Skeletal muscle tissue (tissue), 3 donors: ENCODE measurements at regions not wholly inside any gene's neighbourhood (a gene's known extent, or its start where the extent isn't known, plus 50 kb on each side); places are given as distances from the start of the nearest gene placed in this dataset.

Experiments used
- H3K27ac ChIP-seq: one replicate; pipeline ENCODE4 v1.7.0; 2013; ENCODE audit warnings: mild to moderate bottlenecking, low read depth, low read length, inconsistent platforms
- H3K27me3 ChIP-seq, 3 donors: one replicate each; pipeline ENCODE4 v1.7.0; 2013; ENCODE audit warnings: low read length in 3 of 3; ENCODE audit not compliant: control insufficient read depth in 3 of 3, insufficient read depth in 3 of 3
- H3K36me3 ChIP-seq, 3 donors: one replicate each; pipeline ENCODE4 v1.7.0; 2013; ENCODE audit warnings: low read length in 3 of 3; ENCODE audit not compliant: control insufficient read depth in 3 of 3, insufficient read depth in 3 of 3
- H3K4me1 ChIP-seq, 3 donors: one replicate each; pipeline ENCODE4 v1.7.0; 2013; ENCODE audit warnings: low read length in 3 of 3, mild to moderate bottlenecking in 3 of 3; ENCODE audit not compliant: control insufficient read depth in 3 of 3, insufficient read depth in 3 of 3
- H3K4me3 ChIP-seq, 3 donors: one replicate each; pipeline ENCODE4 v1.7.0; 2013; ENCODE audit warnings: low read length in 3 of 3
- H3K9ac ChIP-seq, 3 donors: one replicate each; pipeline ENCODE4 v1.7.0; 2013; ENCODE audit warnings: low read length in 3 of 3, mild to moderate bottlenecking in 3 of 3, moderate library complexity in 2 of 3, low read depth in 1 of 3
- H3K9me3 ChIP-seq, 3 donors: one replicate each; pipeline ENCODE4 v1.7.0; 2013; ENCODE audit warnings: low read length in 3 of 3; ENCODE audit not compliant: control insufficient read depth in 3 of 3
- donor health status: Osteomylitis.

DNA sequence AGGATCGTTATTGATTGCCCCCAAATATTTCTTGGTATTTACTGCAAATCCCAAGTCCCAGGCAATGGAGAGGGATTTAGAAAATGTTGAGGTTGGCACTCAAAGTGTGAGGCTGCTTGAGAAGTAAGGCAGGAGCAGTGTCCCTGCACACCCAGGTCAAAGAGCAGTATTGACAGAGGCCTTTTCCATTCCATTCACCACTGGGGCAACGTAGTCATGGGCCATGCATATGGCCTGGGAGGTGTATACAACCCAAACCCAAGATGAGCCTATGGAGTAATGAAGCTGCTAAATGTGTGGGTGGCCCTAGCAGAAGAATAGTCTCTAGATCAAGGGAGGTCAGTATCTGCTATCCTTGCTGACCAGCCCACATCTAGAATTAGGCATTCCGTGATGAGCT is 245.6 kb downstream of the FOXD2 start:
- Histone ChIP-seq H3K9me3 (no peaks in the 10 kb centered on the region), H3K4me3 (no peak overlapping the region), H3K9ac (no peak overlapping the region), H3K4me1 (peaks cover 0 to 4% (median 2%) of the 10 kb centered on the region in 3 donors), H3K36me3 (no peaks in the 10 kb centered on the region), H3K27ac (no peak overlapping the region), H3K27me3 (peaks cover 4 to 20% (median 9%) of the 10 kb centered on the region in 3 donors)

DNA sequence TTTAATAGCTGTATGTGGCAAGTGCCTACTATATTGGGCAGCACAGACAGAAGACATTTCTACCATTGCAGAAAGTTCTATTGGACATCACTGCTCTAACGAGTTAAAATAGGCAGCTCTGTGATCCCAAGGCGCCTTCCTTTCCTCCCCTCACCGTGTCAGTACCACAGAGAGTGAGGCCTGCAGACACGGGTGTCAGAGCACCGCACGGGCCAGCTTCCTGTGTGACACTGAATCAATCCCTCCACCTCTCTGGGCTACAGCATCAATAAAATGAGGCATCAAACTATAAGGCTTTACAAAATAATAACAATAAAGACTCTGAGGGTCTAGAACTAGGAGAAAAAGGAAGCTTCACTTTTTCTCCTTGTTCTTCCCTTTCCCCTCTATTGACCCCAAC is 246.7 kb downstream of the FOXD2 start:
- Histone ChIP-seq H3K4me1 (no peaks in the 10 kb centered on the region), H3K27me3 (peaks cover 12 to 21% (median 14%) of the 10 kb centered on the region in 3 donors)

DNA sequence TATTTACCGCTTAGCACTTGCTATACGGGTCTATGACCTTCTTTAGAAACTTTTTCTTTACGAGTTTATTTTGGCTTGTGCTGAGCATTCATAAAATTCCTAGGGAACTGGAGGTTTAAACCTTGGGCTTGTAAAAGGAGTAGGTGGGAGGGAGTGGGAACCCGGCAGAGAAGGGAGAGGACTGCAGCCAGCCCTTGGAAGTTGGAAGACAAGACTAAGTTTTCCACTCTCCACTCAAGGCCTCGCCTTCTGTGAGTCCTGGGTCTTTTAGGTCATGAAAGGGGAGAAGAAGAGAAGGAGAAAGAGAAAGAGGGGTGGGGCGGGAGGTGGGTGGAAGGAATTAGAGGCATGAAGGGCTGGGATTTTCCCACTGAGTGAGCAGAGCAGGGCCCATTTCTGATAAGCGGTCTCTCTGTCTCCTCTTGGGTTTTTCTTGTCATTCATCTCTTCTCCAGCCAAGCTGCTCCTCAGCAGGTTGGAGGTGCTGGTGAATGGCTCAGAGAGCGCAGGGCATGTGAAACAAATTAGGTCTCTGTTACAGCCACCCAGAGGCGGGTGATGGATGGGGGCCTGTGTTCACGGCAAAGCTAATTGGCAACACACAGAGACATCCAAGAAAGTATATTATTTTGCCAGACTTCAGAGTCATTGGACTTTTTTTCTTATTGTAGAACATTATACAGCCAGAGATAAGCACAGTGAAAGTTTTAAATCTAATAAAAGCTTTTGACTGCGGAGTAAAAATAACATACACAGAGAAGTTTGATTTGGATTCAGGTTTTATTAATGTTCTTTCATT is 247.3 kb downstream of the FOXD2 start:
- H3K4me1 ChIP-seq = no peaks in the 10 kb centered on the region
- no peak overlapping the region for H3K9ac ChIP-seq
- H3K4me3 ChIP-seq = no peak overlapping the region
- no peak overlapping the region for H3K27ac ChIP-seq
- H3K27me3 ChIP-seq = peaks cover 13 to 25% (median 16%) of the 10 kb centered on the region in 3 donors
- H3K9me3 ChIP-seq = no peaks in the 10 kb centered on the region
- no peaks in the 10 kb centered on the region for H3K36me3 ChIP-seq

More for the DNA sequence above, 246.7 kb downstream of the FOXD2 start:
- H3K36me3 ChIP-seq = no peaks in the 10 kb centered on the region
- no peak overlapping the region for H3K27ac ChIP-seq
- no peak overlapping the region for H3K9ac ChIP-seq
- H3K4me3 ChIP-seq = no peak overlapping the region
- no peaks in the 10 kb centered on the region for H3K9me3 ChIP-seq

DNA sequence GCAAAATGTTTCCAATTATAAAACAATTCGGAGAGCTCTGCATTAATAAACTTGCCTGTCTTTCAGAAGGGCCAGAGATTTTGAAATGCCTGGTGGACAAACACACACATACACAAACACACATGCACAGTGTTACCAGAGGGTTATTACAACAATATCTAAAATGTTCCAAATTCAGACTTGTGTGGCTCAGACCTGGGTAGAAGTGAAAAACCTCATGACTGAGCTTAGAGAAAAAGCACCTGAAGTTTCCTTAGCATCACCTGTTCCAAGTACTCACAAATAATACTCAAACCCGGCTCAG is 247.9 kb downstream of the FOXD2 start:
- Histone ChIP-seq H3K9me3 (no peaks in the 10 kb centered on the region), H3K4me1 (no peaks in the 10 kb centered on the region), H3K9ac (no peak overlapping the region), H3K36me3 (no peaks in the 10 kb centered on the region), H3K4me3 (no peak overlapping the region), H3K27ac (no peak overlapping the region), H3K27me3 (peaks cover 18 to 28% (median 19%) of the 10 kb centered on the region in 3 donors)

DNA sequence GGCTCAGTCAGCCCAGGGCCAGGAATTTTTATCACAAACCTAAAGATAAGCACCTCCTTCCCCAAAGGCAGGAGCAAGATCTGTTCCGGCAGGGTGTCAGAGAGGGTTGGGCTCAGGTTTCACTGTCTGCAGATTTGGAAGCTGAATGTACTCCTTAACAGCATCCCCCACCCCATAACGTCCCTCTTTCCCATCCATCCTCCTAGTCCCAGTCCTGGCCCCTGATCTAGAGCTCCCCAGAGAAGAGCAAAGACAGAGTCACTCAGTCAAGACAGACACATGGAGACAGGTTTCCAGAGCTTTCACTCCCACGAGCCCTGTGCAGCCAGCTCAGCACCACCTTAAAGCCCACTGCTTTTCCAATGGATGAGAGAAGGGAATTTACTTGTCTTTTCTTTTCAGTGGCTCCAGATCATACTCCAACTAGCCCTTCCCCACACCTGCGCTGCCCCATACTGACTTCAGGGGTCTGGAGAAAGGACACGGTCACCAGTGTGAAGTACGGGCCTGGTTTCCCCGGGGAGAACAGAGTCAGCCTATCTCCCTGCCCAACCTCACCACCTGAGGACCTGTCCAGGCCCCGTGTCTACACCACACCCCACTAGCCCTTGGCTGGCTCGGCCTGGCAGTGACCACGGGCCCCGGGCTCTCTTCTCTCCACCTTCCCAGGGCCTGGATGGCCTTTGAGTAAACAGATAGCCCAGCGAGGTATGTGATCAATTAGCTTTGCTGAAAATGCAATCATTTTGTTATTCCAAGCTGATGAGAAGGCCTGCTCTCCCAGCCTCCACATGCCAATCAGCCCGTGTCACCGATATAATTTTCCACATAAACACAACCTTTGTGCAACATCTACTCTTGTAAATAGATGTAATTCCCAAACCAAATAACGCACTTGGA is 249.1 kb downstream of the FOXD2 start:
- Histone ChIP-seq H3K27ac (no peak overlapping the region), H3K9ac (no peak overlapping the region), H3K36me3 (no peaks in the 10 kb centered on the region), H3K9me3 (no peaks in the 10 kb centered on the region), H3K27me3 (peaks cover 18 to 28% (median 19%) of the 10 kb centered on the region in 3 donors), H3K4me3 (no peak overlapping the region), H3K4me1 (no peaks in the 10 kb centered on the region)

DNA sequence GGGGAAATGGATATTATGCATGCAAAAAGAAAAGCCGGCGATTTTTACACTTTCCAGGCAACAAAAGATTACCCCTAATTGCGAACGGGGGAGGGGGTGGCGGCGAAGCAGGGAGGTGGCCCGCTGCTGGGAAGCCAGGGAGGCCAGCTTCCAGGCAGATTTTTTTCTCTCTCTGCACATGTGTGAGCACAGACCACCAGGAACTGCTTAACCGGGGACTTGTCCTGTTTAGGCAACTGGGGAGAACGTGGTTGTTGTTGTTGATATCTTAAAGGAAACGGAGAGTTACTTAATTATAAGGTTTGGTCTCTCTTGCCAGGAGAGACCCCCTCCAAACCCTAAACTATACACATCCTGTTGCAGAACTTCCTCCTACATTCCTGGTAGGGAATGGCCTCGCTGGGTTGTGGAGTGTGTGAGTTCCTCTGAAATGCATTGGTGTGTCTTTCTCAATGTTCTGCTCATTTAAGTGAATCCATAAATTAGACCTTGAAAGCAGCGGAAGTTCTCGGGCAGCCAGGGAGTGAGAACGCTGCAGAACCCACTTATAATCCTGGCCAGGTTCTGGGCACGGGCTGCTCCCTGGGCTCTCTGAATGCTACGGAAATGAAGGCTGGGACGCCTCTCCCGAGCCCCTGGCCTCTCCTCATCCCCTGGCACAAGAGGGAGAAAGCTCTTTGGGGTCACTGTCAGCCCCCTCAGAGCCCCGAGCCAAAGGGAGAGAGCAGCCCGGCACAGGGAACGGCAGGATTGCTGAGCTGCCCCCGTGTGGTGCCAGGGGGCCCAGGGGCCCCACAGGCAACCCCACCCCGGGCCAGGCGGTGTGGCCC is 250.0 kb downstream of the FOXD2 start:
- Histone ChIP-seq H3K27ac (no peak overlapping the region), H3K27me3 (peaks cover 18 to 28% (median 19%) of the 10 kb centered on the region in 3 donors), H3K4me3 (no peak overlapping the region), H3K36me3 (no peaks in the 10 kb centered on the region), H3K9me3 (no peaks in the 10 kb centered on the region), H3K9ac (no peak overlapping the region), H3K4me1 (no peaks in the 10 kb centered on the region)

DNA sequence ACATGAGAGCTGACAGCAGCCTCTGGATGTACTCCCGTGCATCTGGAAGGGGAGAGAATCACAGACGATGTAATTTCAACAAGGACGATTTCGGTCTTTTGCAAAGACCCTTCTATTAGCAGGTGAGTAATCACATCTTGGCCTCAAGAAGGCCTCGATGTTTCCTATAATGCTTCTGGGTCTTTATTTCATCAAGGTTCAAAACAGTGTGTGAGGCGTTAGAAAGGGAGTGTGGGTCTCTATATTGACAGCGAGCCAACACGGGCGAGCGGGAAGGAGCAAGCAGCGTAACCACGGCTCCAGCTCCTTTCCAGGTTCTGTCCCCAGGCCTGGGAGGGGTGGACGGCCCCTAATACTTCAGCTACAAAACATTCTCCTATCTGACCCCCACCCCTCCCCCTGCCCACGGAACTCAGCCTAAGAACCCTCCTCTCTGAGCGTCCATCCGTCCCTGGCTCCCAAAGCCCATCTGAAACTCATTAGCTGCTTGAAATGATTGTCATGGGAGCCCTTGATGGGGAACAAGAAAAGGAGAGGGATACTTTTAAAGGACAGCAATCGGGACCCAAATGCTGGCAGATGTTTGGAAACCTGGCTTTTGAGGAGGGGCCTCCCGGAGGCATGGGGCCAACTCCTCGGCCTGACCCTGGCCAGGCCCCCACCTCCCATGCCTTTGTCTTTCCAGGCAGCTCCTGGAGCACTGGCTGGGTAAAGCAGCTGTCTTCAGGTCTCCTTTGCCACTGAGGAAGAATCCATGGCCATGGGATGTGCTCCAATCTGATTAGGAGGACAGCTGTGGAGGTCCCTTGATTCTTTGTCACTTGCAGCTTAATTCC is 250.8 kb downstream of the FOXD2 start:
- H3K4me1 ChIP-seq = no peaks in the 10 kb centered on the region
- no peak overlapping the region for H3K4me3 ChIP-seq
- peaks cover 18 to 29% (median 19%) of the 10 kb centered on the region in 3 donors for H3K27me3 ChIP-seq
- H3K36me3 ChIP-seq = no peaks in the 10 kb centered on the region
- H3K9ac ChIP-seq = no peak overlapping the region
- H3K9me3 ChIP-seq = no peaks in the 10 kb centered on the region
- H3K27ac ChIP-seq = no peak overlapping the region

DNA sequence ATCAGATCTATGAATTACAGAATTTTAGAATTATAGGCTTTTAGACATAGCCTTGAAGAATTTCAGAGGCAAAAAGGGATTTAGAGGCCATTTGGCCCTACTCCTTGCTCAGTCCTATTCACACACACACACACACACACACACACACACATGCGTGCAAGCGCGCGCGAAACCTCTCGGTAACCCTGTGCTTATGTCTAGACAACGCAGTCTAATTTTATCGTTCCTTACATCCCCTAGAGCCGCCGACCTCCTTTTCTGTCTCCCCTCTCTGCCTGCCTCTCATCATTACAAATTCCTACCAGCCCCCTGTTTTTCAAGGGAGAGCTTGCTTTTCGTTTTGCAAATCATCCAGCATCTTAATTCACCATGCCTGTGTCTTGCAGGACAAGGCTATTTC is 252.1 kb downstream of the FOXD2 start:
- Histone ChIP-seq H3K27ac (no peak overlapping the region), H3K36me3 (no peaks in the 10 kb centered on the region), H3K9ac (no peak overlapping the region), H3K4me1 (no peaks in the 10 kb centered on the region), H3K4me3 (no peak overlapping the region), H3K27me3 (peaks cover 18 to 35% (median 19%) of the 10 kb centered on the region in 3 donors), H3K9me3 (no peaks in the 10 kb centered on the region)
